NCI-H187 (cell line): ENCODE measurements at regions not wholly inside any gene's neighbourhood (a gene's known extent, or its start where the extent isn't known, plus 50 kb on each side); places are given as distances from the start of the nearest gene placed in this dataset.
"Not testable (repeated sequence)": the region's sequence is repeated elsewhere in the genome, so short reads cannot be mapped to it uniquely, and the experiment has no call there.

Experiments used
- DNase-seq, 2 experiments: peaks; one replicate each; lab custom pipeline; 2025; lab: John Stamatoyannopoulos, UW

DNA sequence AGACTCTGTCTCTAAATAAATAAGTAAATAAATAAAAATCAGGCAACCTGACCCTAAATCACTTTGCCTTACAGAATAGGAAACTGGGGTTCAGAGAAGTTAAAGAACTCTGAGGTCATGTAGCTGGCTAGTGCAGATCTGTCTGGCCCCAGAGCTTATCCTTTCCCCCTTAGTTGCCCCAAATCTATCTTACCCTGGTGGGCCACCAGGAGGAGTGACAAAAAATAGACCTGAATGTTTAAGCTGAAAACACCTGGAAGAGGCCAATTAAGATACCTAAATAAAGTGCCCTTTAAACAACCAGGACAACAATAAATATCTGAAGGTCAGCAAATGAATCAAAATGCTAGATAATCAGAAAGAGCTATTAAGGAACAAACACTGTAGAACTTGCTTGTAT, 59.7 kb downstream of the TEX35 start:
- DNase-seq = no peak

DNA sequence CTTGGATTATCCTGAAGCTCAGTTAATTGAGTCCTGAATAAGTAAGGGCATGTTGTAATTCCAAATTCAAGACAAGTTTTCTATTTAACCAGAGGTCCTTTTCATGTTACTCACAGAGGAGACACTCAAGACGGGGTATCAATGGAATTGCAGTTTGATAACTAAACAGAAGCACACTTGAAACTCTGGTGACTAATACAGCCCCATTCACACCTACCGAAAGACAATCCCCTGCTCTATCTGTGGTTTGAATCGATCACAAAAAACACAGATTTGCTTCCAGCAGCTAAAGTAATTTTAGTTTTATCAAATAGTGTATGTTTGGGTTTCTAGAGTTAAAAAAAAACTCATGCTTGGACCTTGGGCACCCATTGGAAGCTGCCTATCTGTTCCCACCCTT, 60.4 kb downstream of the TEX35 start:
- no peak for DNase-seq

DNA sequence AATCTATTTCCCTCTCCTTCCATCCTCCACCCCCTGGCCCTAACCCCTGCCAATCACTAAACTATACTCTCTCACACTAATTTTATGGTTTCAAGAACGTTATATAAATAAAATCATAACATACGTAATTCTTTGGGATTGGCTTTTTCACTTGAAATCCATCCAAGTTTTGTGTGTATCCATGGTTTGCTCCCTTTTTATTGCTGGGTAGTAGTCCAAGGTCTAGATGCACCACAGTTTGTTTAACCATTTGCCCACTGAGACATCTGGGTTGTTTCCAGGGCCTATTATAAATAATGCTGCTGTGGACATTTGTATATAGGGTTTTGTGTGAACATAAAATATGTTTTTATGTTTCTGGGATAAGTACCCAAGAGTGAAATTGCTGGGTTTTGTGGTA, 61.4 kb downstream of the TEX35 start:
- no peak for DNase-seq

DNA sequence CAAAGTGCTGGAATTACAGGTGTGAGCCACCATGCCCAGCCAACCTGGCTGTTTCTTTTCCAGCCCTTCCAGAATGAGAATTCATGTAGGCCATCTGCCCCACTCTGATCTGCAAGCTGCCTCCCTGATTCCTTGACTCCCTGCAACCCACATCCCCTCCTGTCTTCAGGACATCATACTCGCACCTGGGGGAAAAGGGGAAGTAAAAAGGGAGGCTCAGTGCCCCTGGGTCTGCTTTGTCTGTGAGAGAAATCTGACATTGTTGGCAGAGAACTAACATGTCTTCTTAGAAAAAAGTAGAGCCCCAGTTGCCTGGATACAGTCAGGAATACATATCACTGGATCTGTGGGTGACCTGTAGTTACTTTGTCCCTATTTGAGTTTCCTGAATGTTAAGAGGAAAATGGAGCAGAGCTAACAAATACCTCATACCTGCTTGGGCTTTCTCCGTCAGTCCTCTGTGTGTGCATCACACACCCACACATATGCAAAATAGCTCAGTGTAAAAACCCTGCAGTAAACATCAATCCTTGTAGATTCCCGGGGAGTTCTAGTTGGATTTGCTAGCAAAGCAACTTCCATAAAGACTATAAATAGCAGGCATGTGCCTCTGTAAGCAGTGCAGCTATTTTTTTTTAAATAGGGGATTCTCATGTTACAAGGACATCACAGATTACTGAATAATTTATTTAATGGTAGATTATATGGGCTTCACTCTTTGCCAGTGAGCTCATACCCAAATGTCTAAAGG, 62.9 kb downstream of the TEX35 start:
- DNase-seq = no peak

DNA sequence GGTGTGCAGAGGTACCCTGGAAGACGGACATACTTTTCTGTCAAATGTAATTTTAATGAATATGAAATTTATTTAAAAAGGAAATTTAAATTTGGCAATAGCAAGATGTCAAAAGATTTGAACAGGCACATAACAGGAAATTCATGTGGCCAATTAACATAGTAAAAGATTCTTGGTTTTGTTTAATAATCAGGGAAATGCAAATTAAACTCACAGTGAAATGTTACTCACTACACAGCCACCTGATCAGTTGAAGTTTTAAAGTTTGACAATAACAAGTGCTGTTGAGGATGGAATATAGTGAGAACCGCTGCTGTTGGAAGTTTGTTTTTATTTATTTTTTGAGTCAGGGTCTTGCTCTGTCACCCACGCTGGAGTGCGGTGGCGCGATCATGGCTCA, 63.9 kb downstream of the TEX35 start:
- DNase-seq = no peak

DNA sequence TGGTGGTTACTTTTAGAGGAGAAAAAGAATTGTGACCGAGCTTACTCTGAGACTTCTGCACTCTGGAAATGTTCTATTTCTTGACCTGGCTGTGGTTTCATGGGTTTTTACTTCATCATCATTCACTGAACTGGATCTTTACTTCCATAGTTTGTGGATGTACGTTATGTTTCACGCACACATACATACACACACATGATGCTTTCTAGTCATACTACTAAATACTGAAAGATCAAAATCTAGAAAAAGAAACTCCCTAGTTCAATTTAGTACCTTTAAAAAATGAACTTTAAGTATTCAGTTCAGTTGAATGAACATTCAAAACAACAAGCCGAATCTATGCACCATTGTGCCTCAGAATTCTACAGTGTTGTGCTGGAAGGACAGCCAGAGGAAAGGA, 65.0 kb downstream of the TEX35 start:
- DNase-seq = no peak

DNA sequence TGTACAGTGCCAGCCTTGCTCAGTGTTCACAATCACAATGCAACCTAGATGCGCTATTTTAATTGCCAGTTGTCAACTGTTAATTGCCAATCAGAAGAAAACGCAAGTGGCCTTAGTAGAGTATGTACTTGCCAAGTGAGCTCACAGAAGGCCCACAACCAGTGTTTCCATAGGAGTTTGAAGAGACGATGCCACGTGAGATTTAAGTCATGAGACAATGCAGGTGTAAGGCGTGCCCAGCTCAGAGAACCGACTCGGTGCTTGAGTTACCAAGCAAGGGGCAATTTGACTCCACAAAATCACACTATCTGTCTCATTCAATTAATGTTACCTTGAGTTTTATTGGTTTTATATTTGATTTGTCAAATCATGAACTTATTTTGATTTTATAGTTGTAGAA, 65.6 kb downstream of the TEX35 start:
- DNase-seq = no peak

DNA sequence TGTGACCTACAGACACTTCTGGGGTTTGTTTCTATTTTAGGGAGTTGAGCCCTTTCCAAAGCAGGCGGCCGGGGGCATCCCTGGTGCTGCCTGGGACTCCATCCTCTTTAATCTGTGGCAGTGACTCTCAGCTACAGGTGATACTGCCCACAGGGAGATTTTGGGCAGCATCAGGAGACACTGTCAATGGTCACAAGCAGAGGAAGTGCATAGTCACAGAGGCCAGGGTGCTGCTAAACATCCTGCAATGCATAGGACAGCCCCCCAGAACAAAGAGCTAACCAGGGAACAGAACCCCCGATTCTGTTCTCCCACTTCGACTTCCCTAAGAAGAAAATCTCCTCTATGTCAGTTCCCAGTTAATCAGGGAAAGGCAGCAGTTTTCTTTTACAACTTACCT, 66.2 kb downstream of the TEX35 start:
- DNase-seq = no peak

DNA sequence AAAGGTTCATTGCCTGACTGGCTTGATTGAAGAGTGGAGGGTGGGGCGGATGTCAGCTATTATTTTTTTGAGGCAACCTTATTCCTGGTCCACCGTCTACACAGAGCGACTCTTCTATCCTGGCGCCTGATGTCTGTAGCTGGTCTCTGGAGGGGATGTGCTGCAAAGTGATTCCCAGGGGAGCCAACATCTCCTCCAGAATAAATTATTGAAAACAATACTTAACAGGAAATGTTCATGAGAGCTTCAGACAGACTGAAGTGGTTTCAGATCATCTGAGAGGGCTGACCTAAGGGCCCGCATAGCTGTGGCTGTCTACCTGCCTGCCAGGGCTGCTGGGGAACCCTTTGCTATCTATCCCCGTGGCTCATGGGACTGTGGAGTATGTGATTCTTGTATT, 66.7 kb downstream of the TEX35 start:
- peak; percentile 65 to 84 for DNase-seq

DNA sequence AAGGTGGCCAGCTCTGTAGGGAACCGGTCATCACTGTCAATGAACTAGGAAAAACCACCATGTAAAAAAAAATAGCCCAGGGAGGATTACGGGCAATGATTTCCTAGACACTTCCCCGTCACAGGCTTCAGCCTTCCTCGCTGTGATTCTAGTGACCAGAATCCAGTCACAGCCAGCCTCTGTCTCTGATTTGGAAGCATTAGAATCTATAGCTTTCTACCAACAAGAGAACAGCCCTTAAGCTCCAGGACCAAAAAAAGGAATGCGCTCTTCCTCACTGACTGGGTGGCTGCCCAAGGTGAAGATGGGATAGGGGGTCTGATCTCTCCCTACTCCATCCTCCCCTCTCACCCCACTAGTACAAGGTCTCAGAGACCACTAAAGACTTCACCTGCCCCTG, 67.2 kb downstream of the TEX35 start:
- no peak for DNase-seq

DNA sequence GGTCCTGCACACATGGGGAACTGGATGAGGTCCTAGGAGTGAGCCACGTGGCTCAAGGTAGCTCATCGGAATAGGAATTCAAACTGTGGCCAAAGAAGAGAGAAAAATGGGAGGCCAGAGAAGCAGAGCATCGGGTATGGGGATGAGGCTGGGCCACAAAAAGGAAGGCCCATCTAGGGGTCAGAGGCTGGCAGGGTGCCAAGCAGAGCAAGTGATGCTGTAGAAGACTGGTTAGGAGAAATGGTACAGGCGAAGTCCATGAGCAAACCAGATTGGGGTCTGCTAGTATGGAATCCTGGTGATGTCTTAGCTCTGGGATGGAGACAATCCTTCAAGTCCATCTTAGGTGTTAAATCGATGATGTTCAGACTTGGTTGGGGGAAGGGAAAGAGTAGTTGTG, 68.0 kb downstream of the TEX35 start:
- DNase-seq = no peak

DNA sequence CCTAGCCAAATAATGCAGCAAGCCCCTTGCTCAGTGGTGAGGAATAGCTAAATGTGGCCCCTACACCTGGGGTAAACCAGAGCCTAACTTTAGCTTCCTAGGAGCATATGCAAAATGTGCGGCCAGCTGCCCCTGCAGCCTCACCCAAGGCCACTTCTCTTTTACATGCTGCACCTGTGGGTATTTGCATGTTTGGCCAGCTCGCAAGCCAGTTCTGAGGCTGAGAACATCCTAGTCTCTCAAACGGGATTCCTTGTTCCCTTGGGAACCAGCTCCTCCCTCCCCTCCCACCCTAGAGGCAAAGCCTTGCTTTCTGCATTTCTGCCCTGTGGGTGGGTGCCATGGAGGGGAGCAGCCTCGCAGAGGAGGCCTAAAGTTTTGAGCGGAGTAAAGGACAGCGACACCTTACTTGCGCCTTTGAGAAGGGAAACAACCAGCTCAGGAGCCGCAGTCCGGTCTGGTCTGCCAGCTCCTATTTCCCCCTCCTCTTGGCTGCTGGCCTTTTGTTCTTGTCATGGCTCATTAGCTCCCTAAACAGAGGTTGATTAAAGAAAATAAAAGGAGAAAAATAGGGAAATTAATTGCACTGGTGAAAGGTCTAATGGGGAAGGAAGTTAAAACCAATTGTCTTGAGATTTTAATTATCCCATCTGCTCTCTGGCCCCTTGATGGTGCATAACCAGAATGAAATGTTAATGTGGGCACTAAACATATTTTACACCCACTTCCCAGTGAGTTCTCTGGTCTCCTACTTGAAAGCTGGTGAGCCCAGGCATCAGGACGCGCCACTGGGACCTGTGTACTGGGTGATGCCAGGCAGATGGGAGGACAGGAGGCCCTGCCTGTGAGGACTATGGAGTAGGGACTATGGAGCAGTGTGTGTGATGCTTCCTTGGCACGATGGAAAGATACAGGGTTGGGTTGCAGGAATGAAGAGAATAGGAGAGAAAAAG, 68.7 kb downstream of the TEX35 start:
- DNase-seq = no peak

DNA sequence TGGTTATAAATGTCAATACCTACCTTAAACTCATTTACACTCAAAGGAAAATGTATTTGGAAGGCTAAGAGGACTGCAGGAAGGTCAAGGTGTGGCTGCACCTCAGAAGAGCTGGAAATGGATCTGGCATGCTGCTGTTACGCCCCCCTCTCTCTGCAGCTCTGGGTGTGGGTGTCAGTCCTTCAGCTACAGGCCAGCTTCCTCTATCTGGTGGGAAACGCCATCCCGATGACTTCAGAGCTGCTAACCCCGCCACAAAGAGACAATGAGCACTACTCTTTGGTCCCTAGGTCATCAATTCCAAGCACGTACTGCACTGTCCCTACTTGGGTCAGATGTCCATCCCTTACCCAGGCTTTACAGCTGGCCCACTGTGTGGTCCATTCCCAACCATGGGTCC, 74.2 kb downstream of the TEX35 start:
- no peak for DNase-seq

DNA sequence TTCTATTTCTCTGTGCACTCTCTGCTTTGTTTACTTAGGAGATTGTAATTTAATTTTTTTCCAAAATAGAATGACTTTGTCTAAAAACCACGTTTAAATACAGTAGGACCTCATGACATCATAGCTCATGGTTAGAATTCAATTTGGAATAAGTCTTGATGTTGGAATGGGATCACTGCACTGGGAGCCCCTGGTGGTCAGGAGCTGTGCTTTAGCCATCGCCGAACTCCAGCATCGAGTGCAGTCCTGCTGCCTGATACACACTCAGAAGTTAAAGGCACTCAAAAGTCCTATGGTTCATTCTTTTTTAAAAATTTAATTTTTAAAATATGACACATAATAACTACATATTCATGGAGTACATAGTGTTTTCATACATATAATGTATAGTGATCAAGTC, 75.1 kb downstream of the TEX35 start:
- no peak for DNase-seq

DNA sequence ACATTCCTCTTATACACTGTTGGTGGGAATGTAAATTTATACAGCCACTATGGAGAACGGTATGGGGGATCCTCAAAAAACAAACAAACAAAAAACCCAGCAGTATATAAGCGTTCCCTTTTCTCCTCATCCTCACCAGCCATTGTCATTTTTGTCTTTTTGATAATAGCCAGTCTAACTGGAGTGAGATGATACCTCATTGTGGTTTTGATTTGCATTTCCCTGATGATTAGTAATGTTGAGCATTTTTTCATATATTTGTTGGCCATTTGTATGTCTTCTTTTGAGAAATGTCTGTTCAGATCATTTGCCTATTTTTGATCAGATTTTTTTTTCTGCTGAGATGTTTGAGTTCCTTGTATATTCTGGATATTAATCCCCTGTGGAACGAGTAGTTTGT, 76.1 kb downstream of the TEX35 start:
- not testable (repeated sequence) for DNase-seq

DNA sequence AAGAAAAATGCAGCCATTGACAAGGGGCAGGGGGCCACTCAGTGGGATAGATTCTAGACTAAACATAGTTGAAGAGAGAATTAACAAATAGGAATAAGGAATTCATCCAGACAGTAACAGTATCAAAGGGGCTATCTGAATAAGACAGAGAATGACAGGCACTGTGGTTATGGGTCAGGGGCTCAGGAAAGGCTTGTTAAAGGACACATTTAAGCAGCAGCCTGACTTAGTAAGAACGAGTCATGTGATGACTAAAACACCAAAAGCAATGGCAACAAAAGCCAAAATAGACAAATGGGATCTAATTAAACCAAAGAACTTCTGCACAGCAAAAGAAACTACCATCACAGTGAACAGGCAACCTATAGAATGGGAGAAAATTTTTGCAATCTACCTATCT, 78.9 kb downstream of the TEX35 start:
- DNase-seq = not testable (repeated sequence)

DNA sequence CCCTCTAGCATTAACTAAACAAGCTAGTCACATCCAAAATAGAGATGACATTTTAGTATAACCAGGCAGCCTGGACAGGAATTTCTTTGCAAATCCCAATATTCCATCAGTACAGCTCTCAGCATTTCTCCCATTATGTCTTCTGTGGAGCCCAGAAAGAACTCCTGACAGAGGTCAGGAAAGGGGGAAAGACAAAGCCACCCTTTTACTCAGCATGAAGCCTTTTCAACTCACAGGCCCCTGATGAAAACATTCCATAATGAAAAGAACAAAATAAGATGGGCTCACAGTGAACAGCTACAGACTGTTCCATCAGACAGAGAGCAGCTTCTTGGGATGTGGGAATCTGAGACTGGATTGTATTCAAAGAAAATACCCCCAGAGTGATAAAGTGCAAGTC, 80.6 kb downstream of the TEX35 start:
- no peak for DNase-seq

DNA sequence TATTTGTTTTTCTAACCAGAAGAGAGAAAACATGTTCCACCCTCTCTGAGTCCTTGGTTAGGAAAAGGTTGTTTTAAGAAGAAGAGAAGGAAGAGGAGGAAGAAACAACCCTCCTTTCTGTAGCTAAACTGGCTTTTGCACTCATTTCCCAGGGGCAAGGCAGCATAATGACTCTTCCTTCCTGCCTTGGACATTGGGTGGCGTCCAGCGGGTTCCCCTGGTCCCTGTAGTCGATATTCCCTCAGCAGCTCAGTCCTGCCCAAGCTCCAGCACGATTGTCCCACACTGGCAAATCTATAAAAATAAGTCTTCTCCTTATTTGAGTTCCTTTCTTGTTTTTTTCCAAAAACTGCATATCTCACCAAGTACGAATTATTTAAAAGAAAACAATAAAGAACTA, 81.2 kb downstream of the TEX35 start:
- no peak for DNase-seq

DNA sequence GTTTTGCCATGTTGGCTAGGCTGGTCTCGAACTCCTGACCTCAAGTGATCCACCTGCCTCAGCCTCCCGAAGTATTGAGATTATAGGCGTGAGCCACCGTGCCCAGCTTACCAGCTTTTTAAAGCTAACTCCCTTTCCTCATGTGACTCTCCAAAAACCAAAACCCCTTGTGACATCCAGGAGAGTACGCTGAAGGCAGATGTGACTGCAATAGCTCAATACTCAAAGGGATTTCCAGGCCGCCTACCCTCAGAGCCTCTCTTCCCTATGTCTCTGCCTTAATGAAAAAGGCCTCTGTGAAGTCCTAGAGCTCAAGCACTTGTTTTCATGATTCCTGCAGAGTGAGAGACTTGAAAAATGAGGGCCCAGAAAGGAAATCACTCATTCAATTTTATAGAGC, 82.6 kb downstream of the TEX35 start:
- DNase-seq = no peak

DNA sequence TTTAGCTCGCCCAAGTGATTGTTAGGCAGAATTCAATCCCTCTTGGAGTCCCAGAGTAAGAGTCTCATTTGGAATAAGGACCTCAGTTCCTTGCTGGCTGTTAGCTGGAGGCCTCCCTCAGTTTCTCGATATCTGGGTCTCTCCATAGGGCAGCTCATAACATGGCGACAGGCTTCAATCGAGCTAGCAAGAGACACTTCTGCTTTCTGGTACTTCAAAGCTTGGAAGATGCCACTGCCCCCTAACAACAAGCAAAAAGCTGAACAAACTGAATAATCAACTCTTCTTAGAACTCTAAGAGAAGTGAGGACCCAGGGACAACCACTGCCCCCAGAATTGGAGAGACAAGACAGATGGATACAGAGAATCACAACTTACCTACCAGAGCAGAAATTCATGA, 86.2 kb downstream of the TEX35 start:
- no peak for DNase-seq

DNA sequence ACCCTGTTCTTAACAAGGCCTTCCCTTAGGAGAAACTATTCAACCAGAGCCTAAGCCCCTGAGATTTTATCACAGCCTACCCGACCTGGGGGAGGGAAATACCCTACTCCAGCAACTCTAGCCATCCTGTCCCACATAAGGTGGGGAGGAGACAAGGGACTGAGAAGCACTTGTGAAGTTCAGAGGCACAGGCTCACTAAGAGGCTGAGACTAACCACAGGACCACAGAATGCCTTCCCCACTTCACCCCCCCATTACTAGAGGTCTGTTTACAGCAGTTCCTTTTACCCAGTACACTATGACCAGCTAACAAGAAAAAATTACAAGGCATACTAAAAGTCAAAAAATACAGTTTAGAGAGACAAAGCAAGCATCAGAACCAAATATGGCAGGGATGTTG, 86.8 kb downstream of the TEX35 start:
- DNase-seq = no peak

DNA sequence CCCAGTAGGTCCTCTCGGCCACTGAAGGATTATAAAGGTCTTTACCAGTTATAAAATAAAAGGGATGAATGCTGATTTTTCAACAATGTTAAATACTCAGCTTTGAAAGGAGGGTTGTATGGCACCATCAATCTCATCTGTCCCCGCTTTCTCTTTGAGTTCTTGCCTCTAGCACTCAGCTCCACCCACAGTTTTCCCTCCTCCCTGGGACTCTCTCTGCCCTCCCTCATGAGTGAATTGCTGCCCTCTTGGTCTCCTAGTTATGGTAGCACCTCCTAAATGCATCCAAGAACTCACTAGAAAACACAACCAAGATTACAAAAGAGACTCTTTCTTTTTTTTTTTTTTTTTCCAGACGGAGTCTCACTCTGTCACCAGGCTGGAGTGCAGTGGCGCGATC, 91.0 kb downstream of the TEX35 start:
- DNase-seq = no peak

DNA sequence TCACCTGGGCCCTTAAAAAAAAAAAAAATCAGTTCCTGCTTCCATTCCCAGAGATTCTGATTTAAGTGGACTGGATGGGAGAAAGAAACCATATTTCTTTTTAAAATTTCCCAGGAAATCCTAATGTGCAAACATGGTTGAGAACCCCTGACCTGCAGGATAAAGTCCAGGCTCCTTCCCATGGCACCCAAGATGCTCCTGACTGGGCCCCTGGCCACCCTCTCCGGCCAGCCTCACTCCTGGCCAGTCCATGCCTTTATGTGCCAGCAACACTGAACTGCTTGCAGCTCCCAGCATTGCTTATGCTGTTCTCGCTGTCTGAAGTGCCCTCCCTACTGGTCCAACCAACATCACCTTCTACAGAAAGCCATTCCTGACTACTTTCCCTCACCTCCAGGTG, 93.9 kb downstream of the TEX35 start:
- DNase-seq = no peak
